C4-2B (cell line): ENCODE measurements at regions not wholly inside any gene's neighbourhood (a gene's known extent, or its start where the extent isn't known, plus 50 kb on each side); places are given as distances from the start of the nearest gene placed in this dataset.

Source experiments
- H3K27ac ChIP-seq: fragments of 450-650 bp; 2 replicates; pipeline ENCODE4 v1.5.1; 2017
- ZFX ChIP-seq: fragments of 450-650 bp; IDR thresholded peaks from 2 replicates; pipeline ENCODE4 v1.6.1; 2017
- TF ChIP-seq, protein P1 (sequence below): fragments of 450-650 bp; conservative IDR thresholded peaks from 2 replicates; pipeline ENCODE4 v1.5.1; 2017; ENCODE audit warnings: mild to moderate bottlenecking

DNA sequence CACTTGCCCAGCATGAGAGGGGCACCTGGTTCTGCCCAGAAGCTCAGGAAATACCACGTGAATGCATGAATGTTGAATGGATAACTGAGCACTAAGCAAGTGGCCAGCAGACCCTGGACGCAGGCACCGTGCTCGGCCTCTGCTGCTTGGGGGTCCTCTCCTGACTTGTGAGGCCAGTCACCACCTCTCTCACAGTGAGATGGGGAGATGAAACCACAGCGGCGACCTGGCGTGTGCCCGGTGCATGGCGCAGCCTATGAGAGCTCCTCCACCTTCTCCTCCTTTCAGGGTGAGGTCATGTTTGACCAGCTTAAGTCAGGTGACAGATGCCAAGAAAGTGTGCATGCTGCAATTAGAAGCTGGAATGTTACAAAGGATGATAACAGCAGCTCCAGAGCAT lies 75.5 kb downstream of the HMX1 start:
- TF ChIP-seq, protein P1, sequence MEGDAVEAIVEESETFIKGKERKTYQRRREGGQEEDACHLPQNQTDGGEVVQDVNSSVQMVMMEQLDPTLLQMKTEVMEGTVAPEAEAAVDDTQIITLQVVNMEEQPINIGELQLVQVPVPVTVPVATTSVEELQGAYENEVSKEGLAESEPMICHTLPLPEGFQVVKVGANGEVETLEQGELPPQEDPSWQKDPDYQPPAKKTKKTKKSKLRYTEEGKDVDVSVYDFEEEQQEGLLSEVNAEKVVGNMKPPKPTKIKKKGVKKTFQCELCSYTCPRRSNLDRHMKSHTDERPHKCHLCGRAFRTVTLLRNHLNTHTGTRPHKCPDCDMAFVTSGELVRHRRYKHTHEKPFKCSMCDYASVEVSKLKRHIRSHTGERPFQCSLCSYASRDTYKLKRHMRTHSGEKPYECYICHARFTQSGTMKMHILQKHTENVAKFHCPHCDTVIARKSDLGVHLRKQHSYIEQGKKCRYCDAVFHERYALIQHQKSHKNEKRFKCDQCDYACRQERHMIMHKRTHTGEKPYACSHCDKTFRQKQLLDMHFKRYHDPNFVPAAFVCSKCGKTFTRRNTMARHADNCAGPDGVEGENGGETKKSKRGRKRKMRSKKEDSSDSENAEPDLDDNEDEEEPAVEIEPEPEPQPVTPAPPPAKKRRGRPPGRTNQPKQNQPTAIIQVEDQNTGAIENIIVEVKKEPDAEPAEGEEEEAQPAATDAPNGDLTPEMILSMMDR = no peak
- no peak for TF ChIP-seq ZFX
- peak overlapping the region; percentile 65 for H3K27ac ChIP-seq

DNA sequence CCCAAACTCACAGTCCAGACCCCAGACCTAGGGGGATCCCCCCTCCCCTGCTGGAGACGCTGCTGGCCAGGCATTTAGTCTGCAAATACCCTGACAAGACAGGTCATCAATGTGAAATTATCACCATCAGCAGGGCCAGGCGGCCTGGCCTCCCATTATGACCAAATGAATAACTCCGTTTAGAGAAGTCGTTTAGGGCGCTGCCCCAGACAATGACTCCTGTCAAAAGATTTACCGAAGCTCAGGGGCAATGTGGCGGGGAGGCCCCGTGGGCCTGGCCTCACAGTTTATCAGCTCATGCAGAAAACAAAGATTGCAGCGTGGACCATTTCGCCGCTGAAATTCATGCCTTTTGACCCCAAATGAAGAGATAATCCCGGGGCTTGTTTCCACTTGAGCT lies 76.5 kb downstream of the HMX1 start:
- H3K27ac ChIP-seq = peak overlapping the region; percentile 65
- TF ChIP-seq, protein P1 = no peak
- TF ChIP-seq ZFX = no peak

DNA sequence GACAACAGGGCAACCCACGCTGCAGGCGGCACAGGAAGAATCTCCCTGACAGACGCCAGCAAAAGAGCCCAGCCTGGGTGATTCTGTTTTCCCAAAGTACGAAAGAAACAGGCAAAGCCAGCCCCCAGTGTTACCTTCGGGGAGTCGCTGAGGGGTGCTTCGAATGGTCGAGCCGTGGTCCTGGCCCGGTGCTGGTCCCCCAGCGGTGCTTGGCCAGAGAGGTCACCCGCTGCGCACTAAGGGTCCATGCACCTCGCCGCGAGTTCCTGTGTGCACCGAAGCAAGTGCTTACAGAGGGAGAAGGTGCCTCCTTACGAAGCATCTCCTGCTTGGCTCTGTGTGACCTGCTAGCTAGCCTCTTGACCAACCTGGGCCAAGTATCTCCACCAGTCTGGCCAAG lies 77.1 kb downstream of the HMX1 start:
- H3K27ac ChIP-seq = peak overlapping the region; percentile 65
- no peak for TF ChIP-seq ZFX
- TF ChIP-seq, protein P1 = no peak

DNA sequence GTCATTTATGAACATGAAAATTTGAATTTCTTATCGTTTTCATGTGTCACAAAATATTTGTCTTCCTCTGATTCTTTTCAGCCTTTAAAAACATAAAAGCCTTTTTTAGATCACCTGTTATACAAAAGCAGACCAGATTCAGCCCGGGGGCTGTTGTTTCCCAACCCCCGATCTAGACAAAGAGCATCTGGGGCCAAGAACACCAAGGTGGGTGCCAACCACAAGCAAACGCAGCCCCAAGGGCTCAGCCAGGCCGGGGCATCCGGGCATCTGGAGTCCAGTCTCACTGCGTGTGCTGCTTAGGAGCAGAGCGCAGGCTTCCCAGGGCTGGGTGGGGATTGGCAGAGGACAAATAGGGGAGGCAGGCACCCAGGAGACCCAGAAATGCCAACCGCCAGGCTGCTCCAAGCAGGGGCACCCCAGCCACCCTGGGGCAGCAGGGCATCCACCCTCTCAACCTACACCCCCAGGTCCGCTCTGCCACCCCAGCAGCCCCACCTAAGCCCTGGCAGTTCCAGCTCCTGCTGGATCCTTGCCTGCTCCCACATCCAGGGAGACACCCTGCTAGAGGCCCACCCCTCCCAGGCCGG lies 78.0 kb downstream of the HMX1 start:
- no peak for TF ChIP-seq ZFX
- TF ChIP-seq, protein P1 = no peak
- no peak overlapping the region for H3K27ac ChIP-seq

DNA sequence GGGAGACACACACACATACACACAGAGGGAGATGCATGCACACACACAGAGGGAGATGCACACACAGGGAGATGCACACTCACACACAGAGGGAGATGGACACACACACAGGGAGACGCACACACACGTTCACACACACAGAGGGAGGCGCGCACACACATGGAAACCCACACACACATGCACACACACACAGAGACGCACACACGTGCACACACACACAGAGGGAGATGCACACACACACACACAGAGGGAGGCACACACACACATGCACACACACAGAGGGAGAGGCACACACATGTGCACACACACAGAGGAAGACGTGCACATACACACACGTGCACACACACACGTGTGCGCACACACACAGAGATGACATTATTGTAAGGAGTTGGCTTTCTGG lies 79.1 kb downstream of the HMX1 start:
- no peak overlapping the region for H3K27ac ChIP-seq
- TF ChIP-seq, protein P1 = no peak
- no peak for TF ChIP-seq ZFX

DNA sequence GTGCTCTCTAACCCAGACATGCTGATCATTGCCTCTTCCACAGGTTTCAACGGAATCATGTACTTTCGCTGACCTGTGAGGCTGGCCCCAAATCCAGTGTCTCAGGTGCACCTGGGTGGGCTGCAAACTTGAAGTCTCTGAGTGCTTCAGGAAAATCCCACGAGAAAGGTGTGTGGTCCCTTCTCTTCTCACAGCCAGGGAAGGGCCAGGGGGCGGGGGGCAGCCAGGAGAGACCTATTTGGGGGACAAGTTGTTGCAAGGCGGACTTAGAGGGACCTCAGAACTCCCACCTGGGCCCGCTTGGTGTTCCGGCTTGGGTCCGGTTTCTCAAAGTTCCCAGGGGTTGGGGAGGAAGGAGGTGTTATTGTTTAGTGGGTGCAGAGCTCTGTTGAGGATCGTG lies 80.0 kb downstream of the HMX1 start:
- no peak for TF ChIP-seq ZFX
- TF ChIP-seq, protein P1 = no peak
- no peak overlapping the region for H3K27ac ChIP-seq

DNA sequence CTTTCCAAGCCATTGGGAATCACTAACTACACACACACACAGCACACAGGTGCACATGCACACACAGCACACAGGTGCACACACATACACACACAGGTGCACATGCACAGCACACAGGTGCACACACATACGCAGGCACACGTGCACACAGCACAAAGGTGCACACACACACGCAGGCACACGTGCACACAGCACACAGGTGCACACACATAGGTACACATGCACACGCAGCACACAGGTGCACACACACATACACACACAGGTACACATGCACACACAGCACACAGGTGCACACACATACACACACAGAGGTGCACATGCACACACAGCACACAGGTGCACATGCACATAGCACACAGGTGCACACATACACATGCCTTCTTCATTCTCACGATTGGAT lies 80.9 kb downstream of the HMX1 start:
- no peak overlapping the region for H3K27ac ChIP-seq
- TF ChIP-seq, protein P1 = no peak
- TF ChIP-seq ZFX = no peak
